ENCODE measurements at regions not wholly inside any gene's neighbourhood (a gene's known extent, or its start where the extent isn't known, plus 50 kb on each side); places are given as distances from the start of the nearest gene placed in this dataset.

DNA sequence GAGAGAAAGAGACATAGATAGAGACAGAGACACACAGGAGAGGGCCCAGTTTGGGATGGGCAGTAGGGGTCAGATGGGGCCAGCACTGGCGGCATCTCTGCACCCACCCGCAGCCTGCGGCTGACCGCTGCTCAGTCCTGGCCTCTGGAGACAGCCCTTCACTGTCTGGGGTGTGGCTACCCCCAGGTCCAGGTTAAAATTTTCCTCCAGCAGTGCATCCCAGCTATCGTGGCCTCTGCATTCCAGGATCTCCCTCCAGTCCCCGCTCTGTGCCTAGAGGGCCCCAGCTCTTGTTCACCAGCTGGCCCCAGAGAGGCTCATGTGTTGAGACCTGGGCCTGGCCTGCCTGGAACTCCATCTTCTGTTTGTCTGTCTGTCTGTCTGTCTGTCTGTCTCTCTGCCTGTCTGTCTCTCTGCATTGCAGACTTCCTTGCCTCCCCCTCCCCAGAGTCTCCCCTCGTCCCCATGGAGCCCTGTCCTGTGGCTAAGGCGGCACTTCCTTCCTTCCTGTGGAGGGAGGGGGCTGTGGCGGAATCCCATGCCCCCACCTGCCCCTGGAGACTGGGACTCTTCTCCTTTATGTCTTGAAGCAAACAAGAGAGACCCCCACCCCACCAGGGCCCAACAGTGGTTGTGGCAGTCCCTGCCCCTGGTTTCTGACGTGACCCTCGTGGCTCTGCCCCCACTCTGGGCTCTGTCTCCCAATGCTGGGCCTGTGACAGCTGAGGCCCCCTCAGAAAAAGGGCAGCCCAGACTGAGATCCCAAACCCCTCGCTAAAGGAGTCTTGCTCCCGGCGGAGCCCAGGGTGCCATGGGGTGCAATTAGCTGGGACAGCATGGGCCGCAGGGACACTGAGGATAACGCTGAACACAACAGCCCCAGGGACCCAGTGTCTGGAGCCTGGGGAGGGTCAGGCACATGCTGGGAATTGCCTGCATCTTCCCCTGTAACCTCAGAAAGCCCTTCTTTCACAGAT is 241.8 kb downstream of the NPHP4 start:
- DNase-seq (ENCODE audit: low spot score) = no peak

DNA sequence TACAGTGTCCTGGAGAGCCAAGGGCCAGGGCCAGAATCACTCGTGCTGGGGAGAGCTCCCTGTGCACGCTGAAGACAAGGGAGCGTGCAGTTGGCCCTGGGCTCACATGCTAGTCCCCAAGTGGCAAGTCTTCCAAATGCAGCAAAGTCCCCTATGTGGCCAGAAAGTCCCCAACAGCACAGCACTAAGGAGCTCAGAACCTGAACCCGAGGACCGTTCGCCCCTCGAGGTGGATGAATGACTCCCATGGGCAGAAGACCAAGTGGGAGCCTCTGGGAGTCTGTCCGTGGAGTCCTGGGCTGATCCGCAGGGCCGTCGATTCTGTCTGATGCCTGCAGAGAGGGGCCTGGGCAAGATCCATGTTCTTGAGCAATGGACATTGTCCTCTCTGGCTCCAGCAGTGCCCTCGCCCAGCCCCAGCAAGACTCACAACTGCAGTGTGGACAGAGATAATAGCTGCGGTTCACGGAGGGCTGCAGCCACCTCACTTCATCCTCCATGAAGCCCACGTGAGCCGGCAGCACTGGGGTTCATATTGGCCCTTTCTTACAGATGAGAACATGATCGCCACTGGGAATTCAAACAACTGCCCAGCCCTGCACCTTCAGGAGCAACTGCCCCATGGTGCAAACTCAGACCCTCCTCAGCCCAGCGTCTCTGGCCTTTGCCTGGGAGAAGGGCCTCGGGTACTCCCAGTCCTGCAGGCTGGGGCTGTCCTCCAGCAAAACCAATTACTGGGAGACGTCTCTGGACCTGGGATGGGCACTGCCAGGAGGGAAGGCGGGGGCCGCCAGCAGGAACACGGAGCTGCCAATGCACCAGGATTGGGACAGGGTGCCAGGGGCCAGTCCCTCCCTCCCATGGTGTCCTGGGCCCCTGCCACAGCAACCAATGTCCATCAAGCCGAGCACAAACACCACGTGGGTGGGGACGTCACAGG is 243.7 kb downstream of the NPHP4 start:
- DNase-seq (ENCODE audit: low spot score) = no peak

DNA sequence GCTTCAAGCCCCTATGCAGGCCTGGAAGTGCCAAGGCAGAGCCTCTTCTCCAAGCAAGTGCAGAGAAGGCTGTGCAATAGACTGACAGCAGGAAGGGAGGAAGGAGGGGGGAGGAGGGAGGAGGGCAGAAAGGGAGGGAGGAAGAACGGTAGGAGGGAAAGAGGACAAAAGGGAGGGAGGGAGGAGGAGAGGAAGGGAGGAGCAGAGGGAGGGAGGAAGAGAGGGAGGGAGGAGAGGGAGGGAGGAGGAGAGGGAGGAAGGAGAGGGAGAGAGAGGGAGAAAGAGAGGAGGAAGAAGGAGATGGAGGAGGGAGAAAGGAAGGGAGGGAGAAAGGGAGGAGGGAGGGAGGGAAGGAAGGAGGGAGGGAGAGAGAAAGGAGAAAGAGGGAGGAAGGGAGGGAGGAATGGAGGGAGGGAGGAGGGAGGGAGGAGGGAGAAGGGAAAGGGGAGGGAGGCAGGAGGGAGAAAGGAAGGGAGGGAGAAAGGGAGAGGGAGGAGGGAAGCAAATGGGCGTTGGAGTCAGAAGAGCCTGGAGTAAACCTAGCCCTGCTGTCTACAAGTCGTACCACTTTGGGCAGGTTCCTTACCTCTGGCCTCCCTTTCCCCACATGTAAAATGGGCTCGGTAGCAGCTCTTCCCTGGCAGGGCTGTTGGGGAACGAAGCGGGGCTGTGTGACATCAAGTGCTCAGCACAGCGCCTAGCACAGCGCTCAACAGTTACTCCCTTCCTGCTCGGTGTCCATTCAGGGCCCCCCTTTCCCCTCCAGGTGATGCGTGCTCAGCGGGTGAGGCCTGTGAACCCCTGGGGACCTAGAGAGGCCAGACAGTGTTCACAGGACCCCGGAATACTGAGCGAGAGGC is 244.6 kb downstream of the NPHP4 start:
- no peak for DNase-seq (ENCODE audit: low spot score)

DNA sequence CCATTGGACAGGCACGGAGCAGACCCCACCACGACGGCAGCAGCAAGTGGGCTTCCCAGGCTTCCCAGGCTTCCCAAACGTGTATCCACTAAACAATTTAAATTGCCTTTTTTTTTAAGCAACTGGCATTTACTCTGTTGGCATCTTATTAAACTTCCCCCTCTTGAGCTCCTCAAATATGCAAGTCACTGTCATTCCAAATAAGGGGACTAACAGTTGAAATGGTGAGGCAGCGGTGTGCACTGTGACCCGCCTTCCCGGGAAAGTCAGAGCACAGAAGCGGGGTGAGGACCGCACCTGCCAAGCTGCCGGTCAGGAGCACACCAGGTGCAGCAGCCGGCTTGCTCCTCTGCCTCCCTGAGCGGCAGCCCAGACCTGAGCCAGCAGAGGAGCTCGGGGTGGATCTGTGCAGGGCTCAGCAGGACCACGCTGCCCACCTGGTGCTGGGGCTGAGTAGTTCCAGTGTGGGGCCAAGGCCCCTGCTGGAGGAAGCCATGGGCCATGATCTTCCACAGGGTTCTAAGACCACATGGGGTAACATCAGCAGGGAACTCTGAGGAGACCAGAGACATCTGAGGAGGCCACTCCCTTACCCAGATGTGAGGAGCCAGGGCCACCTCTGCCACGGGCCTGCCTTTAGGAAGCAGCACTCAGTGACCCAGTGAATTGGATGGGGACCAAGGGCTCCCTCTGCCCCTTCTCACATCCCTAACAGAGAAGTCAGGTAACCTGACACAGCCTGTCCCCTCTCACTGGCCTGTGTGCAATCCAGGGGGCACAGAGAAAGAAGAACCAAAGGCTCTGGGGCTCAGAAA is 245.4 kb downstream of the NPHP4 start:
- no peak for DNase-seq (ENCODE audit: low spot score)

DNA sequence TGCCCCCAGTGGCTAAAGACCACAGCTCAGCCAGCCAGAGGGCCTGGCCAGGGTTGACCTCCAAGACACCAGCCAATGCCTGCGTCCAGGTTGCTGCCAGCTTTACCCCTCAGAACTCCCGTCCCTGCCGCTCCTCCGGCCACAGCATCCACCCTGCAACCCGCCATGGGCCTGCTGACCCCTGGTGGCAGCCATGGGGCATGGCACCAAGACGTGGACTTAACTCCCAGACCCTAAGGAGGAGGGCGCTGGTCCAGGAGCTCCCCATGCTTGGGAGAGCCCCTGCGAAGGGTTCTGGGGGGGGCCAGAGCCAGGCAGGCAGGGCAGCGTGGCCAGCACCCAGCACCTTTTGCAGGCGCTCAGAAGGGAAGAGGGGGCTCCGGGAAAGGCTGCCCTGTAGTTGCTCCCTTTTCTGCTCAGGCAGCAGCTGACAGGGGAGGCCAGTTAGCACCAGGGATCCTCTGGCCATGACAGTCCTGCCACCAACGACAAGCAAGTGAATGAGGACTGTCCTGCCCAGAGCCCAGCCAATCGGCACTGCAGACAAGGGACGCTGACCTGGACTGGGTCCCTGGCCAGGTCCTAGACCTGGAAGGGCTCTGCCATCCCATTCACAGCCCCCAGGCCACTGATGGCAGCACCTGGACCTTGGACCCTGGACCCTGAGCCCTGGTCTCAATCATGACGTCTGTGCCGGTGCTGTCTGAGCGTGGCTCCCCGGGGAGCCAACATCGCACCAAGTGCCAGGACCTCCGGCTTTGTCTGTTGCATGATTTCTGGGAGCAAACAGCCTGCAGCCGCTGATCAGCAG is 246.2 kb downstream of the NPHP4 start:
- DNase-seq (ENCODE audit: low spot score) = peak; percentile 79

DNA sequence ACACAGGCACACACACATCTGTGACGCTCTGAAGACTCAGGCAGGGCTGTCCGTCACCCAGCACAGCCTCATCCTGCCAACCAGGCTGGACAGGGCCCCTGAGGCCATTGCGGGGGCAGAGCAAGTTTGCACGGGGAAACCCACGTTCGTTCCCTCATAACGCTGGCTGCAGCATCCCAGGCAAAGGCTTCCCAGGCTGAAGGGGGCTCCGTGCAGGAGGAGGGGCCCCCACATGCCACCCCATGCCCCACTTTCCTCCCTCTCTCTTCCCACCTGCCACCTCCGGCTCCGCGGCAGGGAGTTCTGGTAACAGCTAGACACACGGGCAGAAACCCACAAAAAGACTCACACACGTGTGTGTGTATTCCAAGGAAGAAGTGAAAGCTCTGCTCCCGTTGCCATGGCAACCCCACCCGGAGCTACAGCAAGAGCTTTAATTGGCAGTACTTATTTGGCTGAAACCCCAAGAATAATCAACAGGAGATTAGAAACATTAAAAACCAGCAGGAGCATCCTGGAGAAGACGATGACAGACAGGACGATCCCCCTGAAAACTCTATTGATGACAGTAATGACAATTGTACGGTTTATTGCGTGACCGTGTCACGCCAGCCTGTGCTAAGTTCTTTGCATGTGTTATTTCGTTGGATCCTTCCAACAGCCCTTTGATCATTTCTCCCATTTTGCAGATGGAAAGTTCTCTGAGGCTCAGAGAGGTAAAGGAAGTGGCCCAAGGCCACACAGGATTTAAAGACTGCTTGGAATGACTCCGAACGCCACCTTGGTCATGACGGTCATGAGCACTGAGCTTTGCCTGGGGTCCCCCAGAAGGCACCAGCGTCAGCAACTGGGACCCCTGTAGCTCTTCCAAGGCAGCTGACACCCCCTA is 247.1 kb downstream of the NPHP4 start:
- no peak for DNase-seq (ENCODE audit: low spot score)

DNA sequence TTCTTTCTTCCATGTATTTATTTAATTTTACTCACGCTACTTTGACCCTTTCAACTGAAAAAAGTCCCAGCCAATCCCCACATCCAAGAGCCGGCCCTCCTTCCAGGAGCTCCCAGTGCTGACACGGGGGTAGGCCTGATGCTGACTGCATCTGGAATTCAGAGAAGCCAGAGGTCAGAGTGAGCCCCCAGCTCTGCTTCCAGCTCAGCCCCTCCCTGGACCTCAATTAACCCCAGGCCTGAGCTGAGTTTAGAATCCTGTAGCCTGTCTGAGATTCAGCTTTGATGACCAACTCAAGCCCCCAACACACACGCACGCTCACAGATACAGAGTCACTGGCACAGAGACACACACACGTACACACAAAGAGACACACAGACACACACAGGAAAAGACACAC is 247.9 kb downstream of the NPHP4 start:
- no peak for DNase-seq (ENCODE audit: low spot score)

DNA sequence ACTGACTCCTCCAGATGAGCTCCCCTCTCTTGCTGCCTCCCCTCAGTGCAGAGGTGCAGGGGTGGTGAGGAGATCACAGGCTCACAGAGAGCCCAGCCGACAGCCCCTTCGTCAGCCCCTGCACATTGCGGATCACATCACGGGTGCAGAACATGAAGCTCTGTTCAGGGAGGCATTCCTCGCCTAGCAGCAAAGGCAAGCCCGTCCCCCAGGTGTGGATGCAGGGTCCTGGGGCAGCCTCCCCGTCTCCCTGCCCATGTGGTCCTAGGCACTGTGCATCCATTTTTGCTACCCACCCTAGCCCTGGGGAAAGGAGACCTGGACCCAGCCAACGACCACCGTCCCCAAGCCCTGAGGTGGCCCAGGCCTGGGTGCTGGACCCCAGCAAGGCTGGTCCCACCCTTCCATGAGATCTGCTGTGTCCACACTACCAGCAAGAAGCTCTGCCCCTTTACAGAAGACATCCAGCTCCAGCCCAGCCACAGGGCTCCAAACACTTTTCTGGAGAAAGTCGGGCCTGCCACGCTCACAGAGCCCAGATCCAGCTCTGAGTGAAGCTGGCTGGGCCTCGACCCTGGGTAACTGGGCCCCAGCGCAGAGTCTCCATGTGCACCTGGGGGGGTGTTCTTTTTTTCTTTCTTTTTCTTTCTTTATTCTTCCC is 248.7 kb downstream of the NPHP4 start:
- DNase-seq (ENCODE audit: low spot score) = no peak

DNA sequence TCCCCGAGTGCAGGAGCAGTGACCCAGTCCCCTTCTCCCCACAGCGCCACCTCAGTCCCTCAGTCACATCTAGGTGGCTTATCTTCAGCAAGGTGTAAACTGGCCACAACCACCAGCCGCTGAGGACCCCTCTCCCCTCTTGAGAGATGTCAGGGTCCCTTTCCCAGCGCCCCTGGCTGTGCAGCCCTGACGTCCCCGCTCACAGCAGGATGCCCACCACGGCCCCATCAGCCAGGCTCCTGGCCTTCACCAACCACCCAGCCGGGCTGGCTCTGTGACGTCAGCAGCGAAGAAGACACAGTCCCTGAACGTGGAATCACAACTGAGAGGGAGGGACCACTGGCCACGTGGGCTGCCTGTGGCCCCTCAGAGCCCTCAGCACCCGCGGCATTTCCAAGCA is 249.4 kb downstream of the NPHP4 start:
- no peak for DNase-seq (ENCODE audit: low spot score)

DNA sequence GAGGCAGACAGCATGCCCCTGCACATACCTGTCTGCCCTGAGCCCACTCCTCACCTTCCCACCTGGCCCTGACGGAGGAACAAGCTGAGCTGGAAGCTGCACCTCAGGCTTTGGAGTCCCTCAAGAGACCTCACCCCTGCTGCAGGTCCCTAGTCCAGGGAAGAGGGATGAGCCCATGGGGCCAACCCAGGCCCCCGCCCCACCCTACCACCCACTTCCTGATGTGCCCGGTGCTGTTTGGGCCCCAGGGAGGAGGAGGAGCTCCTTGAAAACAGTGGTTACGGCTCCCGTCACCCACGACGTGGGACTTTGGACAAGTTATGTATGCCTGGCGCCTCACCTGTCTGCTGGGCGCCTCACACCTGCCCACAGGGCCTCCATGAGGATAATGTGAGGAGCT is 250.2 kb downstream of the NPHP4 start:
- no peak for DNase-seq (ENCODE audit: low spot score)

DNA sequence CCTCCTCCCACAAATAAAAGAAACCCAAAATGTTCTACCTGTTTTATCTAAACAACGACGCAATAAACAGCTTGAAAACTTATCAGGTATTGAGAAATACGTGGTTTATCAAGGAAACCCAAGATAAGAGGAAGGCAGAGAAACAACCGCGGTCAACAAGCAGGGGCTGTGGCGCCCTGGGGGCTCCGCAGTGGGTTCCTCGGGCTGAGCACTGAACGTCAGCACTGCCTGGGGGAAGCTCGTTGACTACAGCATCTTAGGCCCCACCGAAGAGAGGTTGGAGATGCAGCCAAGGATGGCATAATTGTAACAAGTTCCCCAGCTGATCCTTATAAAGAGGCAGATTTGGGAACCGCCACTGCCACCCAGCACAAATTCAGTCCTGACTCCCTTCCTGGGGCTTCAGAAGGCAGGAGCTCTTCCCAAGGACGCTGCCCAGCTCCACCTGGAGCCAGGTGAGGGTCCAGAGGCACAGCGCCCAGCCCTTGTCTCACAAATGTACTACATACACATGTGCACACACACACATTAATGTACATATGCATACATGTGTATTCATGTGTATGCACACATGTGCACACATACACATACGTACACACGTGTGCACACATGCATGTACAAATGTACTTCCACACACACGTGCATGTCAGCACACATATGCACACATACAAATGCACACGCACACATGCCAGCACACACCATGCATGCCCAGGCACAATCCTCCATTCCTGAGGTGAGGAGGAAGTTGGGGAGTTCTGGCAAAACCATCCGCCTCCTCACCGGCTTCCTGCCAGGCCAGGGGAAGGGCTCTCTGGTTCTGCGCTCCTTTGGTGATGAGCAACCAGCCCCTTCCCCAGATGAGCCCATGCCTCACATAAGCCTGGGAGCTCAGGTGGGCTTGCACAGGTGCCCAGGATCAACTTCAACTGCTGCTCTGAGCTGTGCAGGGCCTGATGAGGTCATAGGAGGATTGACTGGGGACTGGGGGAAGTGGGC is 251.1 kb downstream of the NPHP4 start:
- no peak for DNase-seq (ENCODE audit: low spot score)

DNA sequence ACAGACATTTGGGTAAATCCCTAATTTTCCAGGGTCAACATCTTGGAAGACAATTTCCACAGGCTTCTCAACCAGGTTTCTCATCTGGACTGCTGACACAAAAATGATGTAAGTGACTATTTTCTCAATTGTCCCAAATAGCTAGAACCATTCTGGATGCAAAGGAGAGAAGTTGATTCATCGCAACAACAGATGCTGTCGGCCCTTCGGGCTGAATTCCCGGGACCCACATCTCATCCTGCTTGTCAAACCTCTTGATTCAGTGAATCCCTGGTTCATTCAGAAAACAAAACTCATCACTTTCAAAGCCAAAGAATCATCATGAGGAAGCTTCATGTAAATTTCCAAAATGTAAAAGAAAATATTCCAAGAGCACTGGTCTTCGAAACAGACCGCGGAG is 251.8 kb downstream of the NPHP4 start:
- no peak for DNase-seq (ENCODE audit: low spot score)

DNA sequence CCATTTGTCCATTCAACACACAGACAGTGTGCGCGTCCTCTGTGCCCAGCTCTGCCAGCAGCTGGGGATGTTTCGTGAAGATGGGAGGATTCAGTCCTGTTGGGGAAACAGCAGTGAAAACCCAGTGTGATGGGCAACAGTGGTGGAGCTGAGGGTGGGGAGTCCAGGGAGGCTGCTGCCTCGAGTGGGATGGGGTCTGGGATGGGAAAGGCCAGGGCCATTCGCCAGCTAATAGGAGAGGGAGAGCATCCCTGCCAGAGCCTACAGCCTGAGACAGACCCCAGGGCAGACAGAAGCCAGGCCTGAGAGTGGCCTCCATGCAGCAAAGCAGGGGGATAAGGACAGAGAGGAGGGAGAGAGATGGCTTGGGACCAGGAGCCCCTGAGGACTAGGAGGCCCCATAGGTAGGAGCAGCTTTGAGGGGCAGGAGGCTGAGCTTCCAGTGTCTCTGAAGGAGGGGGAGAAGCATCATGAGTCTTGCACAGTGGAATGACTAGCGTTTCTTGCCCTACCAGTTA is 252.6 kb downstream of the NPHP4 start:
- DNase-seq (ENCODE audit: low spot score) = no peak

DNA sequence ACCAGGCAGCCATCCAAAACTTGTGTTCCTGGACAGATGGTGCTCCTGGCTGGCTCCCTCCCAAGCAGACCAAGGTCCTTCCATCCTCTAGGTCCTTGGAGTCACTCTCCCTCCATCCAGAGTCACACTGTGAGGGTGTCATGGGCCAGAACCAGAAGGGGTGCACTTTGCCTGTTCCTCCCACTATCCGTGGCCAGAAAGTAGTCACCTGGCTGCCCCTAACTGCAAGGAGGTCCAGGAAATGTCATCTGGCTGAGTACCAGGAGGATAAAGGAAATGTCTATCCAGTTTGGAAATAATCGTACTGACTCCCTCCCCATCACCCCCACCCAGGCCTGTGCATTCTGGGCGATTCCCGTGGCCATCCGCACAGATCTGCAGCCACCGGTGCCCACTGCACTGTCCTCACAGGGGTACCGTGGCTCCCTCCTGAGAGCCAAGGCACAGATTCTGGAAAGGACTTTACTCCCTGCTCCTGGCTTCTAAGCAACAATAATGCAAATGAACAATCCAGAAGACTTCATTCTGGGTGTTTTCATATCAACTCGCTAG is 253.2 kb downstream of the NPHP4 start:
- no peak for DNase-seq (ENCODE audit: low spot score)

DNA sequence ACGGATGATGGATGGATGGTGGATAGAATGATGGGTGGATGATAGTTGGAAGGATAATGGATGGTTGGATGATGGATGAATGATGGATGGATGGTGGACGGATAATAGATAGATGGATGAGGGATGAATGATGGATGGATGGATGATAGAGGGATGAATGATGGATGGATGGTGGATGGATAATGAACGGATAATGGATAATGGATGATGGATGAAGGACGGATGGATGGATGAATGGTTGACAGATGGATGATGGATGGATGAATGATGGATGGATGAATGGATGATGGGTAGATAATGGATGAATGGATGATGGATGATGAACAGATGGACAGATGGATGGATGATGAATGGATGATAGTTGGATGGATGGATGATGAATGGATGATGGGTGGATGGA is 255.1 kb downstream of the NPHP4 start:
- DNase-seq (ENCODE audit: low spot score) = no peak

DNA sequence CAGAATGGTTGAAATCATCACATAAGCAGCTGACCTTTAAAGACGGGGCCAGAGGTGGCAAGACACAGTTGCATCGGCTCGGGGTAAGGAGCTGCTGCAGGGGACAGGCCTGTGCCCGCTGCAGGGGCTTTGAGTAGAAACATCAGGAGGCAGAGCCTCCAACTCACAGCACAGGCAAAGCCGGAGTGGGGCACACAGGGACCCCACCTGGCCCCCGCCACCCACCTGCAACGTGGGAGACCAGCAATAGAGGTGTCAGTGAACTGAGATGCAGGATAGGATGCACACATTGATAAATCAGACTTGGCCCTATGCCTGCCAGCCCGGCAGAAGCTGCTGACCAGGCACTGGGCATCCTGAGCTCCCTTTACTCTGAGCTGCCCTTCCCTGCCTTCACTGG is 257.2 kb downstream of the NPHP4 start:
- DNase-seq (ENCODE audit: low spot score) = no peak

DNA sequence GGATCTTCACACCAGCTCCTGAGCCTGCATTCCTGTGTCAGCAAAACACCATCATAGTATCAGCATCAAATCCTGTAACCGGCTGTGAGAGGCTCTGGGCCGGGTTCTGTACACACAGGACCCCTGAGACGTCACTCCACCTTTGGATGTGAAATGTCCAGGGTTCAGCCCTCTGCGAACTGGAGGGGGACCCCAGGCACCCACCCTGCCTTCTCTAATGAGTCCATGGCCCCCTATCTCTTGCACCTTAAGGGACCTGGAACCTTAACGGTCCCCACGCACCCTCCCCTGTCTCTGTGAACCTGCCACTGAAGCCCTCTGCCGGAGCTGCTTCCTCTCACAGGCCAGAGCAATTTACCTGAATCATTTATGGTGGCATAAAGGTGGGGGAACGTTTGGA is 257.8 kb downstream of the NPHP4 start:
- no peak for DNase-seq (ENCODE audit: low spot score)

Measured in NAMALWA (cell line).